ENCODE measurements at regions not wholly inside any gene's neighbourhood (a gene's known extent, or its start where the extent isn't known, plus 50 kb on each side); places are given as distances from the start of the nearest gene placed in this dataset.

GRCh38 chr9:78584589-78584988, 287.7 kb downstream of the PSAT1 start:
- 84% methylated on average over 1 of the region's 1 CpG for WGBS (ENCODE audit: missing lambda C conversion rate)
- ATAC-seq, result no peak
- Histone ChIP-seq H3K9me3 (no peaks in the 10 kb centered on the region; the same call in 1 of the 3 replicates), H3K27ac (no peak overlapping the region), H3K4me3 (no peak overlapping the region), H3K4me1 (no peaks in the 10 kb centered on the region), H3K4me2 (no peak overlapping the region)
- ChIA-PET POLR2A (no interaction called here), CTCF (no interaction called here)
- DNase-seq (ENCODE audit: low read depth in 1 of 2, low spot score in 1 of 2), result no peak
- peak; percentile 65 for FAIRE-seq
- TF ChIP-seq MAFK (IDR thresholded peaks at IDR 0.05; ENCODE audit: partially characterized antibody), result peak; percentile 83
- TF ChIP-seq RAD21 (conservative IDR thresholded peaks at IDR 0.05 in 1 of 2, IDR thresholded peaks at IDR 0.05 in 1 of 2), result no peak
- TF ChIP-seq FOSB (CRISPR knock-in tag; IDR thresholded peaks at IDR 0.05), result no peak

- TF ChIP-seq ZSCAN20 (CRISPR knock-in tag; IDR thresholded peaks at IDR 0.05) (no peak), ESRRA (IDR thresholded peaks at IDR 0.05; ENCODE audit: borderline replicate concordance, low read length) (no peak), BHLHE40 (IDR thresholded peaks at IDR 0.05; ENCODE audit: low read depth, low read length) (no peak)
- ChIA-PET POLR2A (no interaction called here), CTCF (no interaction called here)
- Histone ChIP-seq H3K4me3 (no peak overlapping the region), H3K4me1 (no peaks in the 10 kb centered on the region), H3K4me2 (no peak overlapping the region), H3K27ac (no peak overlapping the region), H3K9me3 (no peaks in the 10 kb centered on the region; the same call in 1 of the 3 replicates)
- ATAC-seq, result no peak
- no peak for FAIRE-seq
- DNase-seq (ENCODE audit: low read depth in 1 of 2, low spot score in 1 of 2), result no peak
- 74% methylated on average over 1 of the region's 1 CpG for WGBS (ENCODE audit: missing lambda C conversion rate)
Observed at GRCh38 chr9:78585909-78586308, 289.0 kb downstream of the PSAT1 start.

GRCh38 chr9:78590068-78590467, 293.1 kb downstream of the PSAT1 start:
- ATAC-seq, result no peak

GRCh38 chr9:78592811-78593210, 295.9 kb downstream of the PSAT1 start:
- ChIA-PET POLR2A (no interaction called here), CTCF (interaction anchor here (1.2 to 2.1 kb wide), 2 partner anchors 10 to 153 kb away, joined by 3 to 5 read pairs; no protein-coding TSS in a partner anchor)
- no peak for ATAC-seq
- Histone ChIP-seq H3K4me2 (no peak overlapping the region), H3K4me1 (no peaks in the 10 kb centered on the region), H3K27ac (no peak overlapping the region), H3K4me3 (no peak overlapping the region), H3K9me3 (no peaks in the 10 kb centered on the region; the same call in 2 of the 3 replicates)
- no peak for DNase-seq (ENCODE audit: low read depth in 1 of 2, low spot score in 1 of 2)
- FAIRE-seq, result no peak
- TF ChIP-seq USF2 (IDR thresholded peaks at IDR 0.05) (no peak), RAD21 (conservative IDR thresholded peaks at IDR 0.05 in 1 of 2, IDR thresholded peaks at IDR 0.05 in 1 of 2) (no peak), PHF8 (IDR thresholded peaks at IDR 0.05; ENCODE audit: borderline replicate concordance, low read depth) (no peak), EP300 (IDR thresholded peaks at IDR 0.05) (no peak), POLR2A (IDR thresholded peaks at IDR 0.05; ENCODE audit: low read length) (no peak), ELK1 (IDR thresholded peaks at IDR 0.05; ENCODE audit: low read depth, low read length) (no peak), MAFK (IDR thresholded peaks at IDR 0.05; ENCODE audit: partially characterized antibody) (no peak), CHD4 (IDR thresholded peaks at IDR 0.05; ENCODE audit: borderline replicate concordance) (no peak), HOXB5 (CRISPR knock-in tag; IDR thresholded peaks at IDR 0.05) (no peak), RFX5 (IDR thresholded peaks at IDR 0.05) (no peak), CEBPB (IDR thresholded peaks at IDR 0.05) (no peak), RCOR1 (IDR thresholded peaks at IDR 0.05; ENCODE audit: low read depth, low read length) (no peak), JUN (IDR thresholded peaks at IDR 0.05) (no peak), FOXS1 (CRISPR knock-in tag; IDR thresholded peaks at IDR 0.05) (no peak), HDAC2 (IDR thresholded peaks at IDR 0.05) (no peak), JUNB (IDR thresholded peaks at IDR 0.05) (no peak)

More at GRCh38 chr9:78590068-78590467, 293.1 kb downstream of the PSAT1 start:
- no peak for FAIRE-seq
- ChIA-PET POLR2A (no interaction called here), CTCF (interaction anchor here (1.4 to 2.7 kb wide), 2 partner anchors 7 to 11 kb away, joined by 3 to 7 read pairs; no protein-coding TSS in a partner anchor)
- Histone ChIP-seq H3K4me3 (no peak overlapping the region), H3K9me3 (no peaks in the 10 kb centered on the region; the same call in 1 of the 3 replicates), H3K27ac (no peak overlapping the region), H3K4me2 (no peak overlapping the region), H3K4me1 (no peaks in the 10 kb centered on the region)
- DNase-seq (ENCODE audit: low read depth in 1 of 2, low spot score in 1 of 2), result no peak
- 37% methylated on average over 1 of the region's 1 CpG for WGBS (ENCODE audit: missing lambda C conversion rate)
- TF ChIP-seq EHMT2 (IDR thresholded peaks at IDR 0.05; ENCODE audit: low read depth) (no peak), EHF (CRISPR knock-in tag; IDR thresholded peaks at IDR 0.05) (no peak), POLR2AphosphoS2 (conservative IDR thresholded peaks at IDR 0.05; ENCODE audit: low read length) (no peak)
